ENCODE measurements at regions not wholly inside any gene's neighbourhood (a gene's known extent, or its start where the extent isn't known, plus 50 kb on each side); places are given as distances from the start of the nearest gene placed in this dataset. TPM values are rescaled to one million over a fixed set of nuclear protein-coding genes. Genes with fewer than 3 reads are reported as not detected.

MicroRNA genes in the stretch of these regions (microRNA counts, 767-probe panel; counts per million panel counts)
- not detected for microRNA hsa-miR-587

Small RNAs in the stretch of these regions (microRNA-seq; reads per million reads assigned to microRNA genes)
- not detected for gene MIR587 (ENCODE audit: borderline number of aligned reads)
